HUES64 (cell line): ENCODE measurements at regions not wholly inside any gene's neighbourhood (a gene's known extent, or its start where the extent isn't known, plus 50 kb on each side); places are given as distances from the start of the nearest gene placed in this dataset.

Experiments
- H3K27ac ChIP-seq: 2 replicates; pipeline ENCODE4 v1.7.0; 2013; ENCODE audit warnings: low read depth, low read length, inconsistent platforms
- H3K27me3 ChIP-seq: 2 replicates; pipeline ENCODE4 v1.6.1; 2013; ENCODE audit warnings: mild to moderate bottlenecking, low read length; ENCODE audit not compliant: insufficient read depth
- H3K36me3 ChIP-seq: 2 replicates; pipeline ENCODE4 v1.6.1; 2013; ENCODE audit warnings: mild to moderate bottlenecking, low read length; ENCODE audit not compliant: insufficient read depth
- H3K4me1 ChIP-seq: 2 replicates; pipeline ENCODE4 v1.6.1; 2013; ENCODE audit warnings: mild to moderate bottlenecking, low read length, moderate library complexity; ENCODE audit not compliant: insufficient read depth
- H3K4me3 ChIP-seq: 2 replicates; pipeline ENCODE4 v1.5.1; 2013; ENCODE audit warnings: mild to moderate bottlenecking, low read length, moderate library complexity
- H3K9ac ChIP-seq: 2 replicates; pipeline ENCODE4 v1.6.1; 2013; ENCODE audit warnings: mild to moderate bottlenecking, low read depth, low read length
- H3K9me3 ChIP-seq: 2 replicates; pipeline ENCODE4 v1.6.1; 2013; ENCODE audit warnings: low read depth, low read length; ENCODE audit not compliant: insufficient read depth
- WGBS: fragments of 150-250, 120-280 bp; methylation state at CpG from one replicate; pipeline ENCODE4 v1.1.7; 2013; ENCODE audit warnings: missing lambda C conversion rate; 5-methylcytosine and 5-hydroxymethylcytosine counted together

GRCh38 chr10:109202111-109202510 lies 721.2 kb downstream of the XPNPEP1 start:
- Histone ChIP-seq H3K4me1 (no peaks in the 10 kb centered on the region), H3K27me3 (no peaks in the 10 kb centered on the region), H3K4me3 (no peak overlapping the region), H3K36me3 (no peaks in the 10 kb centered on the region), H3K9me3 (peaks cover 41% of the 10 kb centered on the region), H3K27ac (no peak overlapping the region), H3K9ac (no peak overlapping the region)
- WGBS: 56% methylated on average over 2 of the region's 3 CpGs

DNA sequence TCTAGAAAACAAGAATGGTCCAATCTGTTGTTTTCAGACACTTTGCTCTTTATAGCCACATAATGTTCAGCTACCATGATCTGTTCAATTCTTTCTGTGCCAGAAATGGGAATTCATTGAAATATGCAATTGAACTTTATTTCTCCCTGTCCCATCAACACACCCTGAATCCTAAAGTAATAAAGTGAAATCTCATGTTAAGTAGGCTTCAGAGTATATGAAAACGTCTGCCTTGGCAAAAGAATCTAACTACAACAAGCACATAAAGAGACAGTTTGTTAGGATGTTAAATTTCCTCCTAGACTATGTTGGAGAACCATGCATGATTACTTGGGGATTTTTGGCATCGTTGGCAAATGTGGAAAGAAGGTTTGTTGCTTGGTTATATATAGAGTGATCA lies 722.7 kb downstream of the XPNPEP1 start:
- peaks cover 33% of the 10 kb centered on the region for H3K9me3 ChIP-seq
- no peak overlapping the region for H3K9ac ChIP-seq
- H3K4me3 ChIP-seq: no peak overlapping the region
- no peaks in the 10 kb centered on the region for H3K27me3 ChIP-seq
- H3K4me1 ChIP-seq: no peaks in the 10 kb centered on the region
- no peak overlapping the region for H3K27ac ChIP-seq
- WGBS: 33% methylated on average over 1 of the region's 2 CpGs
- H3K36me3 ChIP-seq: no peaks in the 10 kb centered on the region

GRCh38 chr10:109191823-109192222 lies 731.5 kb downstream of the XPNPEP1 start:
- WGBS: 90% methylated on average over 1 of the region's 2 CpGs
- no peaks in the 10 kb centered on the region for H3K4me1 ChIP-seq
- no peak overlapping the region for H3K27ac ChIP-seq
- no peaks in the 10 kb centered on the region for H3K27me3 ChIP-seq
- H3K36me3 ChIP-seq: no peaks in the 10 kb centered on the region
- H3K4me3 ChIP-seq: no peak overlapping the region
- H3K9me3 ChIP-seq: peaks cover 50% of the 10 kb centered on the region
- no peak overlapping the region for H3K9ac ChIP-seq

- Histone ChIP-seq H3K9me3 (peaks cover 55% of the 10 kb centered on the region), H3K27me3 (no peaks in the 10 kb centered on the region), H3K9ac (no peak overlapping the region), H3K4me1 (no peaks in the 10 kb centered on the region), H3K36me3 (no peaks in the 10 kb centered on the region), H3K27ac (no peak overlapping the region), H3K4me3 (no peak overlapping the region)
- 85% methylated on average over 4 of the region's 5 CpGs for WGBS
These were observed 732.0 kb downstream of the XPNPEP1 start for GRCh38 chr10:109191341-109191740.

DNA sequence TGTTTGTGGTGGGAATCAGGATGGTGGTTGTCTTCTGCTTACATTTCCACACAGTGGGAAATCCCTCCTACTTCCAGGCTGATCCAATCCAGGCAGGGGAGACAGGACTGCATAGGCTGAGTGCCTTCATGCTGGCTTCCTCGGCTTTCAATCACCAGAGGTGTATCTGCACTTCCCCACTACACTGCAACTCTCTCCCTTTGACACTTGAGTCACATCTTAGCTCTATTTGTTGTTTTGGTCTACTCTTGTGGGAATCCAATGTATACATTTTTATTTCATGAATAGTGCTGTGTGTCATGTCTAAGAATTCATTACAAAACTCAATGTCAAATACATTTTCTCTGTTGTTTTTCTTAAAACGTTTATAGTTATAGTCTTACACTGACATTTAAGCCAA lies 735.6 kb downstream of the XPNPEP1 start:
- 0% methylated on average over 1 of the region's 2 CpGs for WGBS
- Histone ChIP-seq H3K9me3 (peaks cover 72% of the 10 kb centered on the region), H3K27me3 (no peaks in the 10 kb centered on the region), H3K4me1 (no peaks in the 10 kb centered on the region), H3K27ac (no peak overlapping the region), H3K36me3 (no peaks in the 10 kb centered on the region), H3K9ac (no peak overlapping the region), H3K4me3 (no peak overlapping the region)

- Histone ChIP-seq H3K9me3 (peaks cover 56% of the 10 kb centered on the region), H3K27ac (no peak overlapping the region), H3K9ac (no peak overlapping the region), H3K36me3 (no peaks in the 10 kb centered on the region), H3K4me1 (no peaks in the 10 kb centered on the region), H3K4me3 (no peak overlapping the region), H3K27me3 (no peaks in the 10 kb centered on the region)
These were observed 739.9 kb downstream of the XPNPEP1 start for GRCh38 chr10:109183366-109183765.

- Histone ChIP-seq H3K4me3 (no peak overlapping the region), H3K4me1 (no peaks in the 10 kb centered on the region), H3K27ac (no peak overlapping the region), H3K9me3 (peaks cover 52% of the 10 kb centered on the region), H3K27me3 (no peaks in the 10 kb centered on the region), H3K9ac (no peak overlapping the region), H3K36me3 (no peaks in the 10 kb centered on the region)
- 100% methylated on average over 1 of the region's 1 CpG for WGBS
These were observed 744.7 kb downstream of the XPNPEP1 start for GRCh38 chr10:109178591-109178990.

DNA sequence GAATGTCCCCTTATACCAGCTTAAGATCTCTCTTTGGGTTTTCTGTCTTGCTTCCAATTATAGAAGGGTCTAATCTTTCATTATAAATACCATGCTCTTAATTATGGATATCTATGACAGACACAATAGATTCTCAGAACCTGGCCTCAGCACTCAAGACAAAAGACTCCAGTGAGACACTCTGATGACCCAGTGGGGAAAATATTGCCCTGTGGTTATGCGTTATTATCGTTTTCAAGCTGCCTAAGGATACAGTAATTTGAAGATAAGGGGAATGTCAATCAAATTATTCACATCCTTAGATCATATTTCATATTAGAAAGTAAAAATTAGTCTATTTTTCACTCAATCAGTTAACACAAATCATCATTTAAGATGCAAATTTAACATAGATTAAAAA lies 748.8 kb downstream of the XPNPEP1 start:
- Histone ChIP-seq H3K4me3 (no peak overlapping the region), H3K4me1 (no peaks in the 10 kb centered on the region), H3K9me3 (peaks cover 43% of the 10 kb centered on the region), H3K36me3 (no peaks in the 10 kb centered on the region), H3K27ac (no peak overlapping the region), H3K27me3 (no peaks in the 10 kb centered on the region), H3K9ac (no peak overlapping the region)
- WGBS: 90% methylated on average over 2 of the region's 2 CpGs

DNA sequence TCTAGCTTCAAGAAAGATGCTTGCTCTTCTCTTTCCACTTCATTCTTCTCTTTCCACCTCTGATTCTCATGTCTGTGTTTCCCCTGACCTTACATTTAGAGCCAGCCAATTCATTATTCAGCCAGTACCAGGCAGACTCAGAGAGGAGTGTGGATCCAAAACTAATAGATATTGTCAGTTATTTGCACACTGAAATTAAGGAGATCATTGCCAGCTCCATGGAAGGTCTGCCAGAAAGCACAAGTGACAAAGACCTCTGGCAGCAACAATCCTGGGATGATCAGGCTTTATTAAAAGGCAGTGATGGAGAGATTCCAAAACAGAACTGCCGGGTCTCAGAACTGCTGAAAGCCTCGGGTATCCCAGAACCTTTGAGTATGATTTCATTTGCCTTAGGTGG lies 749.4 kb downstream of the XPNPEP1 start:
- no peaks in the 10 kb centered on the region for H3K36me3 ChIP-seq
- 64% methylated on average over 2 of the region's 2 CpGs for WGBS
- no peaks in the 10 kb centered on the region for H3K27me3 ChIP-seq

DNA sequence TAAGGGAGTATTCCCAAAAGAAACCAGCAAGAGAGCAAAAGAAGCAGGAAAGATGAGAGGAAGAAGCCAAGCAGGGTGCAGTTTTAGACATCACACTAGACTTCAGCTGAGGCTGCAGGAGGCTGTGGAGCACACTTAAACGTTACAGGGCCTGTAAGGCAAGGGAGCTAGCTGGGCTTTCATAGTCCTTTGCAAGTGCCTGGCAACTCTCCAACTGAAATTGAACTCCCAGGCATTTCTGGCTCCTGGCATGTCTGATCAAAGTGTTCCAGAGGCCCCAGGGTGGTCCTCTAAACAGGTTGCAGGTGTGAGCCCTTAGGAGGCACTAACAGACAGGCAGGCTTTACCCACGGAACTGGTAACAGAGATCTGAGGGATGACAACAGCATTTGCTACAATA lies 750.2 kb downstream of the XPNPEP1 start:
- no peak overlapping the region for H3K9ac ChIP-seq
- no peak overlapping the region for H3K4me3 ChIP-seq
- H3K4me1 ChIP-seq: no peaks in the 10 kb centered on the region
- 54% methylated on average over 2 of the region's 2 CpGs for WGBS
- peaks cover 55% of the 10 kb centered on the region for H3K9me3 ChIP-seq
- no peaks in the 10 kb centered on the region for H3K27me3 ChIP-seq
- H3K27ac ChIP-seq: no peak overlapping the region
- no peaks in the 10 kb centered on the region for H3K36me3 ChIP-seq

More for the DNA sequence above, 749.4 kb downstream of the XPNPEP1 start:
- Histone ChIP-seq H3K27ac (no peak overlapping the region), H3K9ac (no peak overlapping the region), H3K9me3 (peaks cover 49% of the 10 kb centered on the region), H3K4me1 (no peaks in the 10 kb centered on the region), H3K4me3 (no peak overlapping the region)

GRCh38 chr10:109166935-109167334 lies 756.4 kb downstream of the XPNPEP1 start:
- Histone ChIP-seq H3K27me3 (no peaks in the 10 kb centered on the region), H3K4me3 (no peak overlapping the region), H3K4me1 (no peaks in the 10 kb centered on the region), H3K27ac (no peak overlapping the region), H3K9me3 (peaks cover 58% of the 10 kb centered on the region), H3K36me3 (no peaks in the 10 kb centered on the region), H3K9ac (no peak overlapping the region)

- Histone ChIP-seq H3K27ac (no peak overlapping the region), H3K4me3 (no peak overlapping the region), H3K4me1 (no peaks in the 10 kb centered on the region), H3K9ac (no peak overlapping the region), H3K9me3 (peaks cover 55% of the 10 kb centered on the region), H3K27me3 (no peaks in the 10 kb centered on the region), H3K36me3 (no peaks in the 10 kb centered on the region)
- WGBS: 74% methylated on average over 4 of the region's 4 CpGs
These were observed 764.0 kb downstream of the XPNPEP1 start for GRCh38 chr10:109159351-109159750.
